H1 (cell line): ENCODE measurements at regions not wholly inside any gene's neighbourhood (a gene's known extent, or its start where the extent isn't known, plus 50 kb on each side); places are given as distances from the start of the nearest gene placed in this dataset.

ENCODE experiments used
- CTCF ChIA-PET: fragments of 300-600 bp; sonication (Branson Sonifier 250); formaldehyde crosslinking; loops from one replicate; lab custom pipeline; 2021; ENCODE audit not compliant: partially characterized antibody; lab: Charles Lee
- POLR2A ChIA-PET: fragments of 300-600 bp; sonication (Branson Sonifier 250); formaldehyde crosslinking; loops from one replicate; lab custom pipeline; 2021; ENCODE audit warnings: inconsistent platforms; ENCODE audit not compliant: partially characterized antibody; lab: Charles Lee
- DNase-seq, 2 experiments: peaks; one replicate each; pipeline versions ENCODE4 v3.0.0 to v3.0.0-alpha.2; 2010 to 2022; ENCODE audit warnings: low spot score in 2 of 2, low read depth in 1 of 2, mixed read lengths in 1 of 2
- FAIRE-seq: peaks from 2 replicates; lab custom pipeline; 2011; peaks lifted over from hg19 to GRCh38; lab: Jason Lieb, UNC
- H2AFZ ChIP-seq: 2 replicates; pipeline ENCODE4 v1.8.1; 2012; ENCODE audit warnings: low read length, inconsistent platforms
- H2AK5ac ChIP-seq: 2 replicates; pipeline ENCODE4 v1.6.1; 2013; ENCODE audit warnings: low read depth, low read length
- H2BK120ac ChIP-seq: replicated peaks from 2 replicates; pipeline ENCODE3; 2013; ENCODE audit warnings: low read depth, low read length, inconsistent platforms
- H2BK12ac ChIP-seq: 2 replicates; pipeline ENCODE4 v1.6.1; 2013; ENCODE audit warnings: low read depth, low read length
- H2BK15ac ChIP-seq: 2 replicates; pipeline ENCODE4 v1.6.1; 2013; ENCODE audit warnings: low read length
- H2BK20ac ChIP-seq: 2 replicates; pipeline ENCODE4 v1.6.1; 2013; ENCODE audit warnings: low read length
- H2BK5ac ChIP-seq: 2 replicates; pipeline ENCODE4 v1.6.1; 2013; ENCODE audit warnings: low read depth, low read length
- H3K14ac ChIP-seq: 2 replicates; pipeline ENCODE4 v1.6.1; 2013; ENCODE audit warnings: inconsistent platforms; ENCODE audit not compliant: insufficient read length
- H3K18ac ChIP-seq: 2 replicates; pipeline ENCODE4 v1.6.1; 2013; ENCODE audit warnings: low read length; ENCODE audit errors: extremely low read depth
- H3K23ac ChIP-seq: 2 replicates; pipeline ENCODE4 v1.6.1; 2013; ENCODE audit warnings: inconsistent platforms; ENCODE audit not compliant: insufficient read length
- H3K23me2 ChIP-seq: 2 replicates; pipeline ENCODE4 v1.6.1; 2013; ENCODE audit warnings: low read depth, low read length
- H3K27ac ChIP-seq: 2 replicates; pipeline ENCODE4 v1.6.1; 2011; ENCODE audit warnings: low read depth, low read length, inconsistent platforms
- H3K27me3 ChIP-seq, 4 experiments: replicated peaks in 1 of 4; 1 replicate in 1 of 4; 2 replicates in 3 of 4; pipeline versions ENCODE4 v1.6.1 to v1.8.1; 2011 to 2013; ENCODE audit warnings: low read length in 3 of 4, mild to moderate bottlenecking in 3 of 4, inconsistent platforms in 2 of 4, mixed read lengths in 2 of 4, moderate library complexity in 1 of 4; ENCODE audit not compliant: control insufficient read depth in 3 of 4, insufficient read depth in 3 of 4; ENCODE audit errors: extremely low read depth in 1 of 4
- H3K36me3 ChIP-seq, 4 experiments: 2 replicates each; pipeline versions ENCODE4 v1.6.1 to v1.8.1; 2011 to 2013; ENCODE audit warnings: mild to moderate bottlenecking in 4 of 4, low read length in 3 of 4, moderate library complexity in 2 of 4, control low read depth in 1 of 4, inconsistent platforms in 1 of 4; ENCODE audit not compliant: insufficient read depth in 4 of 4, control insufficient read depth in 2 of 4
- H3K4ac ChIP-seq: replicated peaks from 2 replicates; pipeline ENCODE3; 2013; ENCODE audit warnings: low read length, low read depth, mixed read lengths, inconsistent platforms; ENCODE audit not compliant: insufficient read length
- H3K4me1 ChIP-seq, 4 experiments: replicated peaks in 1 of 4; 1 replicate in 1 of 4; 2 replicates in 3 of 4; pipeline versions ENCODE4 v1.6.1 to v1.8.1; 2011 to 2013; ENCODE audit warnings: low read length in 3 of 4, inconsistent platforms in 2 of 4, mixed read lengths in 1 of 4; ENCODE audit not compliant: insufficient read depth in 4 of 4, control insufficient read depth in 3 of 4
- H3K4me2 ChIP-seq, 2 experiments: 2 replicates each; pipeline versions ENCODE4 v1.6.1 to v1.8.1; 2011 to 2013; ENCODE audit warnings: low read depth in 2 of 2, low read length in 2 of 2, control low read depth in 1 of 2, inconsistent platforms in 1 of 2, mild to moderate bottlenecking in 1 of 2; ENCODE audit not compliant: insufficient read depth in 1 of 2
- H3K4me3 ChIP-seq, 4 experiments: fragments of 200-600, 300-600 bp in 1 of 4; sonication (generic), shearing (Covaris generic), sonication (Bioruptor Twin) in 1 of 4; 2 replicates each; pipeline versions ENCODE4 v1.5.1 to v1.8.1; 2011 to 2016; ENCODE audit warnings: low read length in 4 of 4, low read depth in 3 of 4, control low read depth in 2 of 4, inconsistent platforms in 2 of 4, mild to moderate bottlenecking in 2 of 4, mixed read lengths in 1 of 4, moderate library complexity in 1 of 4; ENCODE audit not compliant: insufficient read depth in 2 of 4; ENCODE audit errors: extremely low read depth in 1 of 4
- H3K56ac ChIP-seq: replicated peaks from 2 replicates; pipeline ENCODE3; 2013; ENCODE audit warnings: low read depth, mild to moderate bottlenecking, mixed read lengths, low read length, inconsistent platforms; ENCODE audit not compliant: insufficient read length
- H3K79me1 ChIP-seq: 2 replicates; pipeline ENCODE4 v1.6.1; 2013; ENCODE audit warnings: low read depth, low read length, control low read depth
- H3K79me2 ChIP-seq, 2 experiments: 2 replicates each; pipeline versions ENCODE4 v1.6.1 to v1.8.1; 2012 to 2013; ENCODE audit warnings: low read length in 2 of 2, mild to moderate bottlenecking in 2 of 2, inconsistent platforms in 1 of 2; ENCODE audit not compliant: insufficient read depth in 2 of 2, control insufficient read depth in 1 of 2
- H3K9ac ChIP-seq, 4 experiments: replicated peaks in 1 of 4; 1 replicate in 1 of 4; 2 replicates in 3 of 4; pipeline versions ENCODE4 v1.6.1 to v1.8.1; 2011 to 2013; ENCODE audit warnings: low read depth in 3 of 4, low read length in 3 of 4, control low read depth in 2 of 4, mild to moderate bottlenecking in 2 of 4, moderate library complexity in 2 of 4, inconsistent platforms in 1 of 4; ENCODE audit errors: extremely low read depth in 1 of 4
- H3K9me3 ChIP-seq, 2 experiments: 2 replicates each; pipeline versions ENCODE4 v1.6.1 to v1.8.1; 2012 to 2013; ENCODE audit warnings: mild to moderate bottlenecking in 2 of 2, moderate library complexity in 2 of 2, control low read depth in 1 of 2, inconsistent platforms in 1 of 2, low read depth in 1 of 2, low read length in 1 of 2, mixed read lengths in 1 of 2; ENCODE audit not compliant: insufficient read depth in 2 of 2
- H4K20me1 ChIP-seq, 2 experiments: replicated peaks in 1 of 2; 2 replicates each; pipeline versions ENCODE3 to v1.8.1; 2011 to 2013; ENCODE audit warnings: inconsistent platforms in 2 of 2, low read length in 2 of 2, mild to moderate bottlenecking in 1 of 2; ENCODE audit not compliant: insufficient read depth in 2 of 2, control insufficient read depth in 1 of 2
- H4K5ac ChIP-seq: 2 replicates; pipeline ENCODE4 v1.6.1; 2013; ENCODE audit warnings: low read length, low read depth, mixed read lengths, inconsistent platforms; ENCODE audit not compliant: insufficient read length
- H4K8ac ChIP-seq: 2 replicates; pipeline ENCODE4 v1.8.0; 2013; ENCODE audit warnings: mild to moderate bottlenecking, moderate library complexity, low read length, inconsistent platforms; ENCODE audit not compliant: insufficient read depth; ENCODE audit errors: extremely low read depth
- H4K91ac ChIP-seq: replicated peaks from 2 replicates; pipeline ENCODE3; 2013; ENCODE audit warnings: low read length, mixed read lengths, inconsistent platforms; ENCODE audit not compliant: insufficient read length
- E2F6 ChIP-seq: IDR thresholded peaks from 2 replicates; pipeline ENCODE4 v1.6.1; 2012; ENCODE audit warnings: inconsistent platforms
- EP300 ChIP-seq, 2 experiments: IDR thresholded peaks; 1 replicate in 1 of 2; 2 replicates in 1 of 2; pipeline ENCODE4 v1.6.1; 2011 to 2012; ENCODE audit warnings: low read depth in 2 of 2, low read length in 2 of 2, mild to moderate bottlenecking in 2 of 2, borderline replicate concordance in 1 of 2, inconsistent platforms in 1 of 2, moderate library complexity in 1 of 2
- MAX ChIP-seq: IDR thresholded peaks from 2 replicates; pipeline ENCODE4 v1.6.1; 2012; ENCODE audit warnings: inconsistent platforms
- POLR2AphosphoS5 ChIP-seq: IDR thresholded peaks from 2 replicates; pipeline ENCODE4 v1.6.1; 2011; ENCODE audit warnings: low read depth, low read length
- RAD21 ChIP-seq, 2 experiments: IDR thresholded peaks in 1 of 2; conservative IDR thresholded peaks in 1 of 2; 2 replicates each; pipeline ENCODE4 v1.6.1; 2011; ENCODE audit warnings: low read depth in 2 of 2, low read length in 2 of 2, improper control_type of control experiment in 1 of 2, inconsistent platforms in 1 of 2, mild to moderate bottlenecking in 1 of 2, moderate library complexity in 1 of 2
- RBBP5 ChIP-seq: IDR thresholded peaks from 2 replicates; pipeline ENCODE4 v1.7.1; 2012; ENCODE audit warnings: low read depth, mild to moderate bottlenecking, inconsistent platforms, low read length, moderate library complexity, borderline replicate concordance
- WGBS, 2 experiments: shearing (Covaris generic) in 1 of 2; methylation state at CpG; one replicate each; pipeline versions ENCODE4 v1.1.6 to v1.1.7; 2013 to 2015; ENCODE audit warnings: low lambda C conversion rate in 2 of 2, mixed read lengths in 2 of 2, inconsistent platforms in 1 of 2, low coverage in 1 of 2, missing lambda C conversion rate in 1 of 2; ENCODE audit not compliant: insufficient replicate concordance in 2 of 2, insufficient coverage in 1 of 2, insufficient read length in 1 of 2; ENCODE audit errors: extremely low coverage in 1 of 2, missing lambda C conversion rate in 1 of 2; 5-methylcytosine and 5-hydroxymethylcytosine counted together
- TF ChIP-seq, protein P1 (sequence below): IDR thresholded peaks from 2 replicates; pipeline ENCODE4 v1.6.1; 2011; ENCODE audit warnings: low read depth, mild to moderate bottlenecking, low read length; ENCODE audit not compliant: insufficient read depth

- peak in 1 of 2 experiments; percentile 83 for DNase-seq
- Histone ChIP-seq H3K4me3 (peak overlapping the region; percentile 48 to 75 (median 65)), H2BK12ac (peak overlapping the region; percentile 90), H3K23me2 (peaks cover 48% of the 10 kb centered on the region), H2BK5ac (peak overlapping the region; percentile 46; the same call in 1 of the 2 replicates), H3K56ac (peak overlapping the region; percentile 62), H3K79me1 (no peaks in the 10 kb centered on the region), H2BK20ac (no peak overlapping the region), H3K9ac (peak overlapping the region in 3 of 4 experiments; percentile 6 to 66 (median 27); a peak in 4 of 7 replicates), H2AK5ac (no peak overlapping the region), H3K14ac (no peak overlapping the region), H3K23ac (no peak overlapping the region), H3K27me3 (peaks cover 32 to 61% (median 56%) of the 10 kb centered on the region in 4 experiments), H4K91ac (peak overlapping the region; percentile 83), H4K5ac (peak overlapping the region; percentile 62), H3K9me3 (peaks cover 0 to 2% of the 10 kb centered on the region in 2 experiments; a peak in 2 of 4 replicates), H3K4me2 (peak overlapping the region; percentile 91 to 100), H3K36me3 (no peaks in the 10 kb centered on the region), H3K18ac (peak overlapping the region; percentile 92), H2BK15ac (peak overlapping the region; percentile 81; the same call in 1 of the 2 replicates), H3K27ac (no peak overlapping the region), H3K79me2 (no peaks in the 10 kb centered on the region), H3K4me1 (peaks cover 0 to 31% (median 17%) of the 10 kb centered on the region in 4 experiments; a peak in 6 of 7 replicates), H4K8ac (peak overlapping the region; percentile 63; the same call in 1 of the 2 replicates), H4K20me1 (no peaks in the 10 kb centered on the region), H3K4ac (peak overlapping the region; percentile 90), H2BK120ac (peak overlapping the region; percentile 84), H2AFZ (peak overlapping the region; percentile 57; the same call in 1 of the 2 replicates)
- WGBS, 2 experiments, result 1% methylated on average over 52 of the region's 93 CpGs; no CpG with 5 or more reads in 1 of the 2 experiments
- FAIRE-seq, result no peak
- CTCF ChIA-PET, result interaction anchor here (0.6 to 0.9 kb wide), 2 partner anchors 64 to 144 kb away, joined by 3 read pairs; no protein-coding TSS in a partner anchor
- POLR2A ChIA-PET, result interaction anchor here (1.1 to 1.5 kb wide), 3 partner anchors 87 to 105 kb away, joined by 3 to 5 read pairs (median 4); no protein-coding TSS in a partner anchor
- TF ChIP-seq RBBP5 (peak; percentile 64; the same call in 1 of the 2 replicates), EP300 (IDR thresholded peaks at IDR 0.05; ENCODE audit: borderline replicate concordance in 1 of 2, low read depth in 2 of 2, low read length in 2 of 2) (peak in 1 of 2 experiments; percentile 92; a peak in 1 of 3 replicates), POLR2AphosphoS5 (no peak), E2F6 (peak; percentile 69), RAD21 (IDR thresholded peaks at IDR 0.05 in 1 of 2, conservative IDR thresholded peaks at IDR 0.05 in 1 of 2; ENCODE audit: low read depth in 2 of 2, low read length in 2 of 2) (no peak), MAX (peak; percentile 64)
- TF ChIP-seq, protein P1, sequence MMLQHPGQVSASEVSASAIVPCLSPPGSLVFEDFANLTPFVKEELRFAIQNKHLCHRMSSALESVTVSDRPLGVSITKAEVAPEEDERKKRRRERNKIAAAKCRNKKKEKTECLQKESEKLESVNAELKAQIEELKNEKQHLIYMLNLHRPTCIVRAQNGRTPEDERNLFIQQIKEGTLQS, result peak; percentile 53; the same call in 1 of the 2 replicates
Measured at GRCh38 chr3:43998836-43999727, 242.6 kb upstream of the TOPAZ1 start.
